HG03108 (cell line): ENCODE measurements at regions not wholly inside any gene's neighbourhood (a gene's known extent, or its start where the extent isn't known, plus 50 kb on each side); places are given as distances from the start of the nearest gene placed in this dataset.

ENCODE experiments used
- ATAC-seq: cut with Tn5 transposase; IDR thresholded peaks from one replicate; pipeline ENCODE4 v1.9.1; 2021; ENCODE audit warnings: moderate library complexity; ENCODE audit not compliant: unreplicated experiment

- no peak for ATAC-seq
Measured at GRCh38 chr4:96895826-96896225, 1055.9 kb downstream of the PDHA2 start.

GRCh38 chr4:96912716-96913115, 1072.8 kb downstream of the PDHA2 start:
- no peak for ATAC-seq

GRCh38 chr4:96913441-96914080, 1073.7 kb downstream of the PDHA2 start:
- ATAC-seq = no peak

- ATAC-seq = no peak
Measured at GRCh38 chr4:96916711-96917110, 1076.8 kb downstream of the PDHA2 start.

- ATAC-seq = no peak
Measured at GRCh38 chr4:96936886-96937285, 1097.0 kb downstream of the PDHA2 start.

GRCh38 chr4:96946552-96946951, 1106.7 kb downstream of the PDHA2 start:
- no peak for ATAC-seq

GRCh38 chr4:96952610-96953009, 1112.7 kb downstream of the PDHA2 start:
- no peak for ATAC-seq

GRCh38 chr4:96955226-96955625, 1115.3 kb downstream of the PDHA2 start:
- no peak for ATAC-seq

- ATAC-seq = no peak
Measured at GRCh38 chr4:96955691-96956090, 1115.8 kb downstream of the PDHA2 start.

- no peak for ATAC-seq
Measured at GRCh38 chr4:96969455-96969854, 1129.6 kb downstream of the PDHA2 start.

GRCh38 chr4:96972920-96973319, 1133.0 kb downstream of the PDHA2 start:
- no peak for ATAC-seq

GRCh38 chr4:96974295-96974694, 1134.4 kb downstream of the PDHA2 start:
- no peak for ATAC-seq

GRCh38 chr4:96983830-96984229, 1143.9 kb downstream of the PDHA2 start:
- no peak for ATAC-seq

GRCh38 chr4:96986816-96987215, 1146.9 kb downstream of the PDHA2 start:
- no peak for ATAC-seq

- no peak for ATAC-seq
Measured at GRCh38 chr4:96991083-96991482, 1151.2 kb downstream of the PDHA2 start.

- ATAC-seq = no peak
Measured at GRCh38 chr4:96992443-96992842, 1150.8 kb downstream of the STPG2 start.

GRCh38 chr4:96993560-96993959, 1149.7 kb downstream of the STPG2 start:
- ATAC-seq = no peak

GRCh38 chr4:97003715-97004114, 1139.6 kb downstream of the STPG2 start:
- ATAC-seq = no peak

- no peak for ATAC-seq
Measured at GRCh38 chr4:97013309-97013708, 1130.0 kb downstream of the STPG2 start.

GRCh38 chr4:97013711-97014110, 1129.6 kb downstream of the STPG2 start:
- no peak for ATAC-seq

GRCh38 chr4:97015301-97015700, 1128.0 kb downstream of the STPG2 start:
- no peak for ATAC-seq

- no peak for ATAC-seq
Measured at GRCh38 chr4:97016186-97016907, 1126.9 kb downstream of the STPG2 start.
